GM18498 (cell line): ENCODE measurements at regions not wholly inside any gene's neighbourhood (a gene's known extent, or its start where the extent isn't known, plus 50 kb on each side); places are given as distances from the start of the nearest gene placed in this dataset.
"Not testable (repeated sequence)": the region's sequence is repeated elsewhere in the genome, so short reads cannot be mapped to it uniquely, and the experiment has no call there.

Experiments used
- ATAC-seq: cut with Tn5 transposase; IDR thresholded peaks from one replicate; pipeline ENCODE4 v1.9.1; 2021; ENCODE audit warnings: mild to moderate bottlenecking, moderate library complexity; ENCODE audit not compliant: unreplicated experiment

DNA sequence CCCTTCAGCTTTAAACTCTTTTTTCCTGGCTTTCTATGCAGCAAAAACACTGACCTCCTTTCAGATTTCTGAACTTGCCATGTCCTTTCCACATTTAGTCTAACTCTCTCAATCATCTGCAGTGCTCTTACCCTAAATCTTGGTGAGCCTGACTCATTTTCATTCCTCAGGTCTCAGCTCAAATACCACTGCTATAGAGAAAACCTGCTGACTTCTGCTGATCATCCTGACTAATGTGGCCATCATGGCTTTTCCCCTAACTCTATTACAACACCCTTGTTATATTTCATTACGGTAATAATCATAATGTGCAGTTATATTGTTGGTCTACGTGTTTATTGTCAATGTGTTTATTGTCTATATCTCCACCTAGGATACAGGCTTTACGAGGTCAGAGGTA lies 207.3 kb upstream of the OR4E1 start:
- ATAC-seq, result no peak

DNA sequence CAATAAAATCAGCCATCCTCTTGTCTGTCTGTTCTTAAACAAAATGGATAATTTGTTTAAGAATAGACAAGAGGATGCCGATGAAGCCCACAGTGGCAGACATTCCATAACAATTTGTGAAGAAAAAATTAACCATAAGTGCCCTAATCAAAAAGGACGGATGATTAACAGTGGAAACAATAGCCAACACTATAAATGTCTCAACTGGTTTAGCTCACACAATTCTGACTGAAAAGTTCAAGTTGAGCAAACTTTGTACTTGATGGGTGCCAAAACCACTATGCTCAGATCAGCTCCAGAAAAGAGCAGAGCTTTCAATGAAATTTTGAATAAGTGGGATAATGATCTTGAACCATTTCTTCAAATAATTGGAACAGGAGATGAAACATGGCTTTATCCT lies 202.2 kb upstream of the OR4E1 start:
- ATAC-seq, result no peak

DNA sequence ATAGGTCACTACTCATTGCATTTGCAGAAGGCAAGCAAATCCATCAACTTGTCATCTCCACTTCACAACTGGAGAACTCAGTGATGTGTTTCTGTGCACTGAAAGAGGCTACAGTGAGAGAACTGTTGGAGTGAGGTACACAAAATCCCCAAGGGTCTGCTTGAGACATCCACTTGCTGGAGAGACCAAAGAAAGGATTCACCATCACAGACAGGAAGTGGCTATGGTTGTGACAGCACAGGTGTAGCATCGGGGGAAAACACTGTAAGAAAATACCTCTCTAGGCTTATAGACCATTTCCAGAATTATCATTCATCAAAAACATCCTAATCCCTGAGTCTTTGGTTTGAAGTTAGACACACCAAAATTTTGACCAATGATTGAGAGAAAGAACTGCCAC lies 201.3 kb upstream of the OR4E1 start:
- ATAC-seq, result no peak

DNA sequence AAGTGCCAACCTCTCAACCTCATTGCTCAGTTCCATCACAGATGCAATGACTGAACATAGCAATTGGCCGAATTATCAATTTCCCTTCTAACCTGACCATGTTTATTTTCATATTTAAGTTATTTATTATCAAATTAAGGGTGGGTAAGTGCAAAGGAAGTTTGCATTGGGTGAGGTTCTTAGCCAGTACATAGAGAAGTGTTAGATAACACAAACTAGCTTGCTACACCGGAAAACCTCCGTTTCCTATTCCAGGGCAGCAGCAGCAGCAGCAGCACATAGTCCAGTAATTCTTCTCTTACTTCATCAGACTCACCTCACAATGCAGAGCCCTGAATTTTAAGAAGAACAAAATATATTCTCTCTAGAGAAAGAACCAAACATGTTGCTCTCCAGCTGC lies 200.5 kb upstream of the OR4E1 start:
- ATAC-seq, result no peak

DNA sequence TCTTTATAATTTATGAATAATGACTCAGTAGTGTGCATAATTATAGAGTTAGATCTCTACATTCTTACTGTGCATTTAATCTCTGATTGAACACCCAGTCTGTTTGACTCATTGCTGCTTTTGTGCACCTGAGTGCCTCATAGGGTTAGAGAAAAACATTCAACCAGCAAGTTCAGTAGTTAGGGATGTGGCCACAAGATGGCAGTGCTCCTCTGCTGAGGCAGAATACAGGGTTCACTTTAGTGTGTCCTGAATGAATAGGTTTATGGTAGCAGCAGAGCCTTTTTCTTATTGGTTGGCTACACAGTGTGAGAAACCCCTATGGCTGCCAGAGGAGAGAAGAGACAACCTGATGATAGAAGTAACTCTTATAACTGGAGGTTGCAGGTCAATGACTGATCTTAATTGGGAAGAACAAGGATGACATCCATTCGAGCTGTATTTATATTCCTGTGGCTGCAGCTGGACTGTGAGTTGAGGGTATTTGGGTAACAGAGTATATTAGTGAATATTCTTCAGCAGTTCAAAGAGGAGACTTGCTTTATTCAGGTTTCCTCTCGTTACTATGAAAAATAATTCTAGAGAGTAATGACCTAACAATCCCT lies 194.9 kb upstream of the OR4E1 start:
- ATAC-seq, result no peak

DNA sequence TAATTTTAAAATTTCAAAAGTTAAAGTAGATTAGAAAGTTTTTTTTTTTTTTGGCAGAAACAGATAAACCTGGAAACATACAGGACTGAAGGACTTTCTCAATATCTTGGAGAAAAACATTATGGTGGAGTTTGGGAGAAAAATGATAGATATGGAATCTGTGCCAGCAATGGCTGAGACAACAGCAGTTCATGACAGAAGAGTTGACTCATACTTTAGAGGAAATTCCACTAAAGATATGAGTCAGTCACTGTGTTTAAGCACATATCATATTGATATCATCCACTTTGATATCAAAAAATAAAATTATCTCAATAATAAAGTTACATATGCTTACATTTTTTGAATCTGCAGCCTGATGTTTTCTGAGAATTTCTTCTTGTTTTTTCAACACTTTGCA lies 193.9 kb upstream of the OR4E1 start:
- ATAC-seq, result no peak

DNA sequence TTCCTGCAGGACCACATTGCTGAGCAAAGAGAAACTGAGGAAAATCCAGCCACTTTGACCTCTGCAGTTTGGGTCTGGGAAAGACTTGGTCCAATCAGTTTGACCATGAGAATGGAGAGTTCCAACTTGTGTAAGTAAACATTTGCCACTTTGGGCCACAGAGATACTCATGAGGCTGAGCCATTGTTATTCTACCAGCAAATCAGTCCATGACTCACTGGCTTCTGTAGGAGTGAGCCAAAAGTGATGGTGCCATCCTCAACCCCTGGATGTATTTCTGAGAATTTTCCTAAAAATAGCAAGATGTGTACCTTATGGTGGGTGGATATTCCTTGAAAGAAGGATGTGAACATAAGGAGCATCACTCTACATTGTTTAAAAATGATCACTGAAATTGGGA lies 192.9 kb upstream of the OR4E1 start:
- ATAC-seq, result no peak

DNA sequence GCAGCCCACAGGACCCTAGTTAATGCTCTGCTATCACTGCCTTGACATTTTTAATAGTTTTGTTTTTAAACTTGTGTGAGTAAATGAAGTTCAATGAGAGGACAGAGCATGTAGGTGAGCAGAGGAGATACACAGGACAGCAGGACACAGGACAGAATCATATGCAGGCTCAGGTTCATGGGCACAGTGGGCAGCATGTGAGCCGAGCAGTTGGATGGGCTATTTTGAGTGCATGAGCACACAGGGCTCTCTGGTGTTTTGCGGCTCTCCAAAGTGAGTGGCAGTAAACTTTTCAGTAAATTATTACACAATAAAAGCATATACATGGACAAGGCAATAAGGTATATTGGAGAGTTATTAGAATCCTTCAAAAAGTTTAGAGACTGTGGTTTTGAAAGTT lies 189.7 kb upstream of the OR4E1 start:
- no peak for ATAC-seq

DNA sequence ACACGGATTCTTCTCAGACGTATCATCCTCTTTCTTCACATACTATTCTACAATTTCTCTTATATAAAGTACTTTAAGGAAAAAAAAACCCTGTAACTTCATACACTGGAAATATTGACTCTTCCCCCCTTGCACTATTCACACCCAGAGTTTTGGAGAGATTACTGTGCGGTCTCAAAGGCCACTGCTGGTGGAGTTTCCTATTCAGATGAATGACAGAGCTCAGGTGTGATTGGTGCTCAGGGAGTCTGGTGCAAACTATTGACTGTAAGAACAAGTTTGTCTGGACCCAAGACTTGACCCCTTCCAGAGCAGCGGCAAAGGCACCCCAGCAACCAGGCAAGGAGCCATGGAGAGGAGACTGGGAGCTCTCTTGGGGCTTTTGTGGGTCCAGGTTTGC lies 187.5 kb upstream of the OR4E1 start:
- no peak for ATAC-seq

DNA sequence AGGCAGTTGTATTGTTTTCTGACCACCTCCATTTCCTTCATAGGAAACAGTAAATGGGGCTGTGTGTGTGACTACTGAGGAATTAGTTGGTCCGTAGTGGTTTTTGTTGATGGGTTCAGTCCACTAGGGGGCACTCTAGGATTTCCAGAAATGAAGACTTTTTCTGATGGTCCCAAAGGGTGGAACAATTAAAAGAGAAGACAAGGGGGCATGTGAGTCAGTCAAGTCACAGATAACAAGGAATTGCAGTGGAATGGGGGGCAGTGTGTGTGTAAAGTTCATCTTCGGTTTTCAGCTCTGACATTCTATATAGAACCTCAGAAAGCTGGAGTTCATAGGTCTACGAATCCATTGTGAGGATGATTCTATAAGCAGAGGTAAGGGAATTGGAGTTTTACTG lies 186.6 kb upstream of the OR4E1 start:
- ATAC-seq, result no peak

DNA sequence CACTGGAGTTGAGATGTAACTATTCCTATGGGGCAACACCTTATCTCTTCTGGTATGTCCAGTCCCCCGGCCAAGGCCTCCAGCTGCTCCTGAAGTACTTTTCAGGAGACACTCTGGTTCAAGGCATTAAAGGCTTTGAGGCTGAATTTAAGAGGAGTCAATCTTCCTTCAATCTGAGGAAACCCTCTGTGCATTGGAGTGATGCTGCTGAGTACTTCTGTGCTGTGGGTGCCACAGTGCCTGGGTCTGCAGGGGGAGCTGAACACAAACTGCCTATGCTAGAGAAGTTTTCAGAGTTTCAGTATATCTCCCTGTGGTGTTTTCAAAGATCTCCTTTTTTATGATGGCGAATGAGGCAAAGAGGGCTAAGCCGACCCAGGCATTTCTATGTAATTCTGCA lies 179.2 kb upstream of the OR4E1 start:
- ATAC-seq, result no peak

DNA sequence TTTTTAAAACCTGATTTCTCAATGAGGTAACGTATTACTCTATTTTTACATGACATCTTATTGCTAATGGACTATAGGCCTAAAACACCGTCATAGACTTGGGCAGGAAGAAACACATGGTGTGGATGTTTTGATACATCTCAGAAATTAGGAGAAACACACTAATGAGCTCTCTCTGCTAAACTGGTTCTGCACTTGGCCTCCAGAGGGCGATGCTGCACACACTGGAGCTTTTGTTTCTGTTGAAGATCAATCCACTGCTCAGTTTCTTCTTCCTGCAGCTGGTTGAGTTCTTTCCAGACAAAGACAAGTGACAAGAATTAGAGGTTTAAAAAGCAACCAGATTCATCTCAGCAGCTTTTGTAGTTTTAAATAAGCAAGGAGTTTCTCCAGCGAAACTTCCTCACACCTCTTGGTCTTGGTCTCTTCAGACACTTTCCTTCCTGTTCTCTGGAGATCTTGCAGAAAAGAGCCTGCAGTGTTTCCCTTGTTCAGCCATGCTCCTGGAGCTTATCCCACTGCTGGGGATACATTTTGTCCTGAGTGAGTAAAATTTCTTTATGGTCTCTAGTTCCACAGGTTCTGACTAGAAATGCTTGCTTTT lies 178.5 kb upstream of the OR4E1 start:
- no peak for ATAC-seq

DNA sequence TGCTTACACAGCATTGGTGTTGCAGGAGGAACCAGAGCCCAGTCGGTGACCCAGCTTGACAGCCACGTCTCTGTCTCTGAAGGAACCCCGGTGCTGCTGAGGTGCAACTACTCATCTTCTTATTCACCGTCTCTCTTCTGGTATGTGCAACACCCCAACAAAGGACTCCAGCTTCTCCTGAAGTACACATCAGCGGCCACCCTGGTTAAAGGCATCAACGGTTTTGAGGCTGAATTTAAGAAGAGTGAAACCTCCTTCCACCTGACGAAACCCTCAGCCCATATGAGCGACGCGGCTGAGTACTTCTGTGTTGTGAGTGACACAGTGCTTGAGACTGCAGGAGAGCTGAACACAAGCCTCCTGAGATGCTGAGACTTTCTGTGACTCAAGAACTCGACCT lies 173.3 kb upstream of the OR4E1 start:
- ATAC-seq, result not testable (repeated sequence)

DNA sequence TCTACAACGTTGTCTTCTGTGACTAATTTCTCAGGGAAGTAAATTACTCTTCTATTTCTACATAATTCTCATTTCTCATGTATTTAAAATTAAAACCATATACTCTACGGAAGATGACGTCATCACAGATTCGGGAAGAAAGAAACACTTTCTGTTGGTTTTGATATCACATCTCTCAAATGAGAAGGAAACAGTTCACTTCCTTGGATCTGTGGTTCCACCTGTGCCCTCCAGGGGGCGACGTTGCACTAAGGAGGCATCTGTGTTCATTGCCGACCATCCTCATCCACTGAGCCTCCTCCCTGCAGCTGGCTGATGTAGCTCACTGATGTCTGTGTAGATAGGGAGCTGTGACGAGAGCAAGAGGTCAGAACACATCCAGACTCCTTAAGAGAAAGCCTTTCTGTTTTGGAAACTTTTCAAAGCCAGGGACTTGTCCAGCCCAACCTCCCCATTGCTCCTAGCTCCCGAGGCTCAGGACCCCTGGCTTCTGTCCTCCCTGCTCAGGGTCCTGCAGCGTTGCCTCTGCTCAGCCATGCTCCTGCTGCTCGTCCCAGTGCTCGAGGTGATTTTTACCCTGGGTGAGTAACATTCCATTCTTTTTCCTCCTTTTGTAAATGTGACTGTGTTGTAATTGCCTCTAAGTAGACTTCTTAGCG lies 172.7 kb upstream of the OR4E1 start:
- no peak for ATAC-seq

DNA sequence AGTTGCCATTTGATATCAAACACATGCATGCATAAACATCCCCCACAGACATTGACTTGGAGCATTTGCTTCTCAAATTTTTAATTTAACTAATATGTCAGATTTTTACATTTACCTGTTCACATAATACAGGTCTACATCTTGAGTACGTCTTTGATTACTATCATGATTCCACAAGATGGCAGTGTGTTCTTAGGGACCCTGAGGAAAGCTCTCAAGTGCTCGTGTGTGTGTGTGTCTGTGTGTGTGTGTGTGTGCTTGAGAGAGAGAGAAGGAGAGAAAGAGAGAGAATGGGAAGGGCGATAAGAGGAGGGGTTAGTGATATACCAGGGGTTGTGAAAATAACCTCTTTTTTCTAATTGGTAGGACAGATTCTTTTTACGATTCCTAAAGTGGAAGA lies 167.1 kb upstream of the OR4E1 start:
- ATAC-seq, result no peak

DNA sequence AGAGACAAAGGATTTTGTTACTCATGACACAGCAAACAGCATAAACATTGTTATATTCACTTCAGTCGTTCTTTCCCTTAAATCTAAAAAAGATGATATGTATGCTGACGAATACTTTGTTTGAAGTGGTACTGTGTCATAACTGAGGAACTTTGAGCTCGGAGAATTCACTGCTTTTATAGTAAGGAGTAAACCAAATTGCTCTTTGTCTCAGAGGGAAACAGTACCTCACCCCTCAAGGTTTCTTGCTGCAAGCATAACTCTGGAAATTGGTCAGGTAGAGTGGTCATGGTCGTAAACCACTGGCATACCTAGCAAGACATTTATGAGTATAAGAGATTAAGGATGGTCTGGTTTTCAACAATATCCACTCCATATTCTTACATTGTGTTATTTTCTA lies 160.2 kb upstream of the OR4E1 start:
- no peak for ATAC-seq

DNA sequence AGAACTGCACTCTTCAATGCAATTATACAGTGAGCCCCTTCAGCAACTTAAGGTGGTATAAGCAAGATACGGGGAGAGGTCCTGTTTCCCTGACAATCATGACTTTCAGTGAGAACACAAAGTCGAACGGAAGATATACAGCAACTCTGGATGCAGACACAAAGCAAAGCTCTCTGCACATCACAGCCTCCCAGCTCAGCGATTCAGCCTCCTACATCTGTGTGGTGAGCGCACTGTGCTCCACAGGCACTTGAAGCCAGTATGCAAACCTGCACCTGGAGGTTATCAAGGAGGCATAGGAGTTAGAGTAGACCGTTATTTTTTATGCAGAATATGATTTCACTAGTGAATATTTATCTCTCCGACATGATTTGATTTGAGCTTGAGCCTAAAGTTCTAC lies 152.2 kb upstream of the OR4E1 start:
- ATAC-seq, result no peak

DNA sequence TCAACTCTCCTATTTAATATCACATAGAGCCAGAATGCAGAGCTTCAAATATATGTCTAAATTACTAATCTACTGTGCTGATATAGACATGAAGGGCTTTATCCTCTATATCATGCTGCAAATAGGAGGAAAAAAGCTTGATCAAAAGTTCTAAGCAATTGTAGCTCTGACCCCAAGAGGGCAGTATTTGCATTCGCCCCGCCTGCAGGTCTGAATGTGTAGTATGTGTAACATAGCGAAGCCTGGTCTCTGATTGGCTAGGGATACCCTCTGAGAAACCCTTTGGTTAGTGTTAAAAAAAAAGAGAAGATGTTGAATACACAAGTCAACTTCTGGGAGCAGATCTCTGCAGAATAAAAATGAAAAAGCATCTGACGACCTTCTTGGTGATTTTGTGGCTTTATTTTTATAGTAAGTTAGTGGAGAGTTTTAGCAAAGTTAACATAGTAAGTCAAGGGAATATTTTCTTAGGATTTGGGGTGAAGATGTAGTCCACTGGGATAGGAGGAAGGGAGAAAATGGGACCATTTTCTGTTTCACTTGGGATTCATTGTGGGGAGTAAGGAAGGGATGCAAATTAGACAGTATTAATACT lies 151.6 kb upstream of the OR4E1 start:
- ATAC-seq, result no peak

DNA sequence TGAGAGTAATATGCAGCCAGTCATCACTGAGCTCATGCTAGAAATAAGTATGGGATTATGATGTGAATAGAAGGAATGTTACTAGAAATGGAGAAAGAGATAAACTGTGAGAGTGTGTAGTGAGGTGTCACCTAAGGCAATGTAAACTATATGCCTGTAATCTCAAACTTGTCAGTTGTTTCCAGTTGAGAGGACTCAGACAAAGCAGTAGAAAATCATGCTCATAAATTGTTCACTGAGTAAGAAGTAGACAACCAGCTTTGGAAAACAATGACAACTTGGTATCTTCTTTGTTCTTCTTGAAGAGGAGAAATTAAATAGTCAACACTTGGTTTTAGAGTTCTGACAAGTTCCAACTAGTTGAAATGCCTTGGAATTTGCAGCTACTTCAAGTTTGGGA lies 148.5 kb upstream of the OR4E1 start:
- ATAC-seq, result no peak

DNA sequence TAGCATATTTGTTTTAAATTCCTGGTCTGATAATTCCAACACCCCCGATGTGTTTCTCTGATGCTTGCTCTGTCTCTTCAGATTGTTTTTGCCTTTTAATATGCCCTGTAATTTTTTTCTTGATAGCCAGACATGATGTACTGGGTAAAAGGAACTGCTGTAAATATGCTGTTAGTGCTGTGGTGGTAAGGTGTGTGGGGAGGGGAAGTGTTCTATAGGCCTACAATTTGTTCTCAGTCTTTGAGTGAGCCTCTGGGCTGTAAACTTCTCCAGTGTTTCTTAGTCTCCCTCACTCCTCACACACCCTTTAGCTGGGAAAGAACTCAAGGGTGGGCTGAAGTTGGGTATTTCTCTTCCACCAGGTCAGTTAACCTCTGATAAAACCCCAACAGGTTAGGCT lies 147.0 kb upstream of the OR4E1 start:
- ATAC-seq, result no peak

DNA sequence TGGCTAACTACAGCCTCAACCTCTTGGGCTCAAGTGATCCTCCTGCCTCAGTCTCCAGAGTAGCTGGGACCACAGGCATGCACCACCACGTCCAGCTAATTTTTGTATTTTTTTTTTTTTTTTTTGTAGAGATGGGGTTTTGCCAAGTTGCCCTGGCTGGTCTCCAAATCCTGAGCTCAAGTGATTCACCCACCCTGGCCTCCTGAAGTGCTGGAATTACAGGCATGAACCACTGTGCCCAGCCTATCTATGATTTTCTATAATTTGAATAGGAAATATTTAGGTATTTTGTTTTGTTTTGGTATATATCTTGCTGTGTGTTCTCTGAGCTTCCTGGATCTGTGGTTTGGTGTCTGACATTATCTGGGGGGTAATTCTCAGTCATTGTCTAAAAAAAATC lies 146.3 kb upstream of the OR4E1 start:
- not testable (repeated sequence) for ATAC-seq

DNA sequence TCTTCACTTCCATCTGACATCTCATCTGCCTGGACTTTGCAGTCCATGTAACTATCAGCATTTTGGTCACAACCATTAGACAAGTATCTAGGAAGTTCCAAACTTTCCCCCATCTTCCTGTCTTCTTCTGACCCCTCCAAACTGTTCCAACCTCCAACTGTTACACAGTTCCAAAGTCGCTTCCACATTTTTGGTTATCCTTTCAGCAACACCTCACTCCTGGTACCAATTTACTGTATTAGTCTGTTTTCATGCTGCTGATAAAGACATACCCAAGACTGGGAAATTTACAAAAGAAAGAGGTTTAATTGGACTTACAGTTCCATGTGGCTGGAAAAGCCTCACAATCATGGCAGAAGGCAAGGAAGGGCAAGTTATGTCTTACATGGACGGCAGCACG lies 143.4 kb upstream of the OR4E1 start:
- ATAC-seq, result not testable (repeated sequence)
